ENCODE measurements at regions not wholly inside any gene's neighbourhood (a gene's known extent, or its start where the extent isn't known, plus 50 kb on each side); places are given as distances from the start of the nearest gene placed in this dataset.

GRCh38 chr2:149765003-149765402 is 177.4 kb upstream of the MMADHC start:
- TF ChIP-seq POLR2A (IDR thresholded peaks at IDR 0.05) (no peak), CTCF (IDR thresholded peaks at IDR 0.05) (no peak), EP300 (IDR thresholded peaks at IDR 0.05; ENCODE audit: low read depth) (no peak)
